ENCODE measurements at regions not wholly inside any gene's neighbourhood (a gene's known extent, or its start where the extent isn't known, plus 50 kb on each side); places are given as distances from the start of the nearest gene placed in this dataset.
A peak's percentile ranks its signal among the peaks of the same experiment; 100 is the strongest.

DNA sequence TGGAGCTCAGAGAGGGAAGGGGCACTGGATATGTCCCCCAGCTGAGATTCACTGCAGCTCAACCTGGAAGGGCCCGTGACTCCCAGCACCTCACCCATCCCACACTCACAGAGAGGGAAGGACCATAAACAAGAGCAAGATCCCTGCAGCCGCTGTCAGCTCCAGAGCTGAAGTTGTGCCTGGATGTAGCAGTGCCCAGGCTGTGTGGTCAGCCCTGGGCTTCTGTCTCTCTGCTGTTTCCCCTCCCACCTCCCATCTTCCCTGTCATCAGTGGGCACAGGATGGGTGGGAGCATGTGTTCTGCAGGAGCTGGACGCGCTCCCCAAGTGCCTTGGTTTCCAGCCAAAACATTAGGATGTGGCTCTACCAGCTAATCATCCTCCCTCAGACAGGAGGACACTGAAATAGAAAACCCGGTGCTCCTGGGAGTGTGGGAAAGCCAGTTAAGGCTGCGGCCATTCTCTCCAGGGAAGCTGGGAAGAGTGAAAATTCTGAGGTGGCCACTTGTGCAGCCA lies 282.7 kb downstream of the NPHP4 start:
- H3K36me3 Mint-ChIP-seq, result peaks cover under 1% of the 10 kb centered on the region
- Histone ChIP-seq H3K9ac (no peak overlapping the region), H3F3A (ENCODE audit: low read depth) (no peaks in the 10 kb centered on the region), H3K79me2 (ENCODE audit: low read depth) (no peaks in the 10 kb centered on the region), H3K27ac (no peak overlapping the region), H3K4me3 (no peak overlapping the region), H3K9me3 (ENCODE audit: low read depth) (no peaks in the 10 kb centered on the region), H2AFZ (replicated peaks) (no peak overlapping the region), H3K4me1 (no peaks in the 10 kb centered on the region), H3K36me3 (no peaks in the 10 kb centered on the region), H4K20me1 (ENCODE audit: low read depth) (no peaks in the 10 kb centered on the region), H3K4me2 (no peak overlapping the region), H3K27me3 (no peaks in the 10 kb centered on the region)
- H3K9me3 Mint-ChIP-seq, result peaks cover 6% of the 10 kb centered on the region
- TF ChIP-seq, protein P1, sequence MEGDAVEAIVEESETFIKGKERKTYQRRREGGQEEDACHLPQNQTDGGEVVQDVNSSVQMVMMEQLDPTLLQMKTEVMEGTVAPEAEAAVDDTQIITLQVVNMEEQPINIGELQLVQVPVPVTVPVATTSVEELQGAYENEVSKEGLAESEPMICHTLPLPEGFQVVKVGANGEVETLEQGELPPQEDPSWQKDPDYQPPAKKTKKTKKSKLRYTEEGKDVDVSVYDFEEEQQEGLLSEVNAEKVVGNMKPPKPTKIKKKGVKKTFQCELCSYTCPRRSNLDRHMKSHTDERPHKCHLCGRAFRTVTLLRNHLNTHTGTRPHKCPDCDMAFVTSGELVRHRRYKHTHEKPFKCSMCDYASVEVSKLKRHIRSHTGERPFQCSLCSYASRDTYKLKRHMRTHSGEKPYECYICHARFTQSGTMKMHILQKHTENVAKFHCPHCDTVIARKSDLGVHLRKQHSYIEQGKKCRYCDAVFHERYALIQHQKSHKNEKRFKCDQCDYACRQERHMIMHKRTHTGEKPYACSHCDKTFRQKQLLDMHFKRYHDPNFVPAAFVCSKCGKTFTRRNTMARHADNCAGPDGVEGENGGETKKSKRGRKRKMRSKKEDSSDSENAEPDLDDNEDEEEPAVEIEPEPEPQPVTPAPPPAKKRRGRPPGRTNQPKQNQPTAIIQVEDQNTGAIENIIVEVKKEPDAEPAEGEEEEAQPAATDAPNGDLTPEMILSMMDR (IDR thresholded peaks at IDR 0.05), result no peak
- TF ChIP-seq EZH2phosphoT487 (IDR thresholded peaks at IDR 0.05) (no peak), EZH2 (IDR thresholded peaks at IDR 0.05) (no peak)
- H3K4me3 Mint-ChIP-seq, result no peak overlapping the region
- DNase-seq (ENCODE audit: low spot score), result no peak
- no peak overlapping the region for H3K27ac Mint-ChIP-seq
- H3K4me1 Mint-ChIP-seq, result peaks cover 12% of the 10 kb centered on the region
- peaks cover 4% of the 10 kb centered on the region for H3K27me3 Mint-ChIP-seq (ENCODE audit: insufficient read depth, low read depth)

DNA sequence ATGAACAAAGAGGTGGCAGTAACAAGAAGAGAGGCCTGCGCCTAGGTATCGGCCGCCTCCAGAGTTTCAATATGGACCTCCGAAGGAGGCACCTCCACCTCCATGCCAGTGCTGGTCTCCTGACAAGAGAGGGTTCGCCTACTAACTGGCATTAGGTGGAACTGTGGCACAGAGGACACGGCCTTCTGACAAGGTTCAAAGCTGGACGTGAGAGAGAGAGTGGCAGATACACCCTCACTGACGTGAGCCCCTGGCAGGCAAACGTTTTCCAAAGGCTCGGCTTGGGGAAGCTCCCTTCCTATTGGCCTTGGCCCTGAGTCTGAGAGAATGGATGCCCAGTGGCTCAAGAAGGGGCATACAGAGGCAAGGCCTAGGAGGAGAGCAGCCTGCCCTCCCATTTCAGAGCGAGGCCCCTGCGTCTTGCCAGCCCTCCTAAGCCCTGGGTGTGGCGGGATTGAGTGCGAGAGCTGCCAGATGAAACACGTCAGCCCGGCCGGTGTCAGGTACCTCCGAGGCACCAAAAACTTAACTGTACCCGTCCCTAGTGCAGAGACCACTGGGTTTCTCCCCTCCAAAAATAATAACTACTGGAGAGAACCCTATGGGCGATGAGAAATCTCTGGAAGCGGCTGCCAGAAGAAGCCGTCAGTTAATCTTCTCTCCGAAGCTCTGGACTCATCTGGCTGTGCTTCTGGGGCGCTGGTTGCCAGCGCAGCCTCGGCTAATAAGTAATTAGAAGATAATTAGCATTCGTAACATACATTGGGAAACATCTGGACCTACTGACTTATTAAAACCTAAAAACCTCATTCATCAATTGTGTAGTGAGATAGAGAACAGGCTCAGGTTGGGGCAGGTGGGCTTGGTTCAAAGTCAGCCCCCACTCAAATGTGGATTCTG lies 283.6 kb downstream of the NPHP4 start:
- H3K4me1 Mint-ChIP-seq, result peaks cover 15% of the 10 kb centered on the region

DNA sequence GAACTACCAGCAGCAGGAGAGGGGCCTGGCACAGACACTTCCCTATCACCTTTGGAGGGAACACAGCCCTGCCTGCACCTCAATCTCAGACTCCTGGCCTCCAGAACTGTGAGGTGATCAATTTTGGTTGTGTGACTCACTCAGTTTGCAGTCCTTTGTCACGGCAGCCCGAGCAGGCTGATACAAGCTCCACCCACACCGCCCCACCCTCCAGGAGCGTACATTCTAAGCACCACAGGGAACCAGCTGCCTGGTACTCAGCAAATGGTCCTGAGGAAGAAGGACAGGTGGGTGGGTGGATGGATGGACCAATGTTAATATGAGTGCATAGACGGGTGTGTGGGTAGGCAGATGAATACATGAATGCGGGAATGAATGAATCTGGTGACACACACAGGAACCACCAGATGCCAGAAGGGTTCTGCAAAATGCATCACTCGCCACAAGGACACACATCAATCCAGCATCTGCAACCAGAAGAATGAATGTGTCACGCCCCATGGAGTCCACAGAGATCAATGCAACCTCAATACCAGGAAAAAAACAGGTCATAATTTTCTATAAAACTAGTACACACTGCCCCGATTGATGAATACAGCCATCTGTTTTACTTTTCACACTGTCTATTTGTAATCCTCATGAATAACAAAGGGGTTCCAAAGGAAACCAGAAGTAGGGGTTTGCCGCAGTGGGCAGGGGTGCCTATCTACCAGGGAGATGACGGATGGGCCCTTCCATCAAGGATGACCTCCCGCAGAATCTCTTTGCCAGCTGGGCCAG lies 284.5 kb downstream of the NPHP4 start:
- H3K9me3 ChIP-seq (ENCODE audit: low read depth), result no peaks in the 10 kb centered on the region
- Mint-ChIP-seq H3K4me3 (peak overlapping the region; percentile 63), H3K27ac (no peak overlapping the region), H3K27me3 (ENCODE audit: insufficient read depth, low read depth) (peaks cover 6% of the 10 kb centered on the region), H3K9me3 (no peaks in the 10 kb centered on the region), H3K4me1 (peaks cover 15% of the 10 kb centered on the region), H3K36me3 (no peaks in the 10 kb centered on the region)
- no peaks in the 10 kb centered on the region for H4K20me1 ChIP-seq (ENCODE audit: low read depth)
- no peaks in the 10 kb centered on the region for H3K4me1 ChIP-seq
- H3K79me2 ChIP-seq (ENCODE audit: low read depth), result no peaks in the 10 kb centered on the region
- DNase-seq (ENCODE audit: low spot score), result peak; percentile 37
- TF ChIP-seq, protein P1 (IDR thresholded peaks at IDR 0.05), result no peak
- TF ChIP-seq EZH2 (IDR thresholded peaks at IDR 0.05) (no peak), EZH2phosphoT487 (IDR thresholded peaks at IDR 0.05) (no peak)
- H3K27ac ChIP-seq, result no peak overlapping the region
- no peak overlapping the region for H2AFZ ChIP-seq (replicated peaks)
- H3K27me3 ChIP-seq, result no peaks in the 10 kb centered on the region
- H3K9ac ChIP-seq, result no peak overlapping the region
- H3K4me2 ChIP-seq, result no peak overlapping the region
- no peaks in the 10 kb centered on the region for H3K36me3 ChIP-seq
- no peak overlapping the region for H3K4me3 ChIP-seq
- H3F3A ChIP-seq (ENCODE audit: low read depth), result no peaks in the 10 kb centered on the region

More for the DNA sequence above, 283.6 kb downstream of the NPHP4 start:
- TF ChIP-seq EZH2phosphoT487 (IDR thresholded peaks at IDR 0.05), result no peak
- TF ChIP-seq EZH2 (IDR thresholded peaks at IDR 0.05), result no peak
- TF ChIP-seq, protein P1 (IDR thresholded peaks at IDR 0.05), result no peak
- Mint-ChIP-seq H3K36me3 (no peaks in the 10 kb centered on the region), H3K9me3 (peaks cover under 1% of the 10 kb centered on the region), H3K4me3 (no peak overlapping the region), H3K27me3 (ENCODE audit: insufficient read depth, low read depth) (peaks cover 6% of the 10 kb centered on the region), H3K27ac (no peak overlapping the region)
- Histone ChIP-seq H3K36me3 (no peaks in the 10 kb centered on the region), H3K79me2 (ENCODE audit: low read depth) (no peaks in the 10 kb centered on the region), H3F3A (ENCODE audit: low read depth) (no peaks in the 10 kb centered on the region), H3K4me3 (no peak overlapping the region), H3K27ac (no peak overlapping the region), H3K27me3 (no peaks in the 10 kb centered on the region), H3K9ac (no peak overlapping the region), H3K4me2 (no peak overlapping the region), H3K9me3 (ENCODE audit: low read depth) (no peaks in the 10 kb centered on the region), H4K20me1 (ENCODE audit: low read depth) (no peaks in the 10 kb centered on the region), H3K4me1 (no peaks in the 10 kb centered on the region), H2AFZ (replicated peaks) (no peak overlapping the region)
- DNase-seq (ENCODE audit: low spot score), result no peak

Measured in neural progenitor cell (in vitro differentiated cells).